MM.1S (cell line): ENCODE measurements at regions not wholly inside any gene's neighbourhood (a gene's known extent, or its start where the extent isn't known, plus 50 kb on each side); places are given as distances from the start of the nearest gene placed in this dataset.

Source experiments
- EZH2 ChIP-seq: fragments of 300-600 bp; sonication (generic); optimal IDR thresholded peaks from 2 replicates; pipeline ENCODE3; 2017; ENCODE audit warnings: low read depth, mild to moderate bottlenecking, antibody characterized with exemption, low read length, mixed read lengths
- TF ChIP-seq, protein P1 (sequence below): fragments of 300-600 bp; sonication (generic); IDR thresholded peaks from 2 replicates; pipeline ENCODE4 v1.5.1; 2016; ENCODE audit warnings: antibody characterized with exemption, low read length, mixed read lengths

DNA sequence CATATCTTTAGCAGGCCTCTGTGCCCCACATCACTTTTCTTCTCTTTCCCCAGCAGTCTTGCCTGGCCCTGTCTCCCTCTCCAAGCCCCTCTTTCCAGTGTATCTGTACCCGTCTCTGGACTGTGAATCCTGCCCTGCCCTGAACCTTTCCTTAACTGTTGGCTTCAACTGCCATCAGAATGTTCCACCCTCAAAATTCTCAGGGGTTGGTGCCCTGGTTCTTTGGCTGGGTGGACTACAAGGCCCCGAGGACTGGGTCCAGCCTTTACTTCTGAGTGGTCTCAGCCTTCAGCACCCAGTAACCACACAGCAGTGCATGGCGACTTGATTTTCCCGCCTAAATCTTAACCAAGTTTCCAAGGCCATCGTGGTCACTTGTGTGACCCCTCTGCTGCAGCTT is 333.5 kb upstream of the RGMA start:
- TF ChIP-seq, protein P1, sequence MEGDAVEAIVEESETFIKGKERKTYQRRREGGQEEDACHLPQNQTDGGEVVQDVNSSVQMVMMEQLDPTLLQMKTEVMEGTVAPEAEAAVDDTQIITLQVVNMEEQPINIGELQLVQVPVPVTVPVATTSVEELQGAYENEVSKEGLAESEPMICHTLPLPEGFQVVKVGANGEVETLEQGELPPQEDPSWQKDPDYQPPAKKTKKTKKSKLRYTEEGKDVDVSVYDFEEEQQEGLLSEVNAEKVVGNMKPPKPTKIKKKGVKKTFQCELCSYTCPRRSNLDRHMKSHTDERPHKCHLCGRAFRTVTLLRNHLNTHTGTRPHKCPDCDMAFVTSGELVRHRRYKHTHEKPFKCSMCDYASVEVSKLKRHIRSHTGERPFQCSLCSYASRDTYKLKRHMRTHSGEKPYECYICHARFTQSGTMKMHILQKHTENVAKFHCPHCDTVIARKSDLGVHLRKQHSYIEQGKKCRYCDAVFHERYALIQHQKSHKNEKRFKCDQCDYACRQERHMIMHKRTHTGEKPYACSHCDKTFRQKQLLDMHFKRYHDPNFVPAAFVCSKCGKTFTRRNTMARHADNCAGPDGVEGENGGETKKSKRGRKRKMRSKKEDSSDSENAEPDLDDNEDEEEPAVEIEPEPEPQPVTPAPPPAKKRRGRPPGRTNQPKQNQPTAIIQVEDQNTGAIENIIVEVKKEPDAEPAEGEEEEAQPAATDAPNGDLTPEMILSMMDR, result no peak
- no peak for TF ChIP-seq EZH2
